HepG2 (cell line): ENCODE measurements at regions not wholly inside any gene's neighbourhood (a gene's known extent, or its start where the extent isn't known, plus 50 kb on each side); places are given as distances from the start of the nearest gene placed in this dataset.

ENCODE experiments used
- ATAC-seq: fragments of 200-7000 bp; cut with Tn5 transposase; 3 replicates; pipeline ENCODE4 v1.9.1; 2020; ENCODE audit warnings: mild to moderate bottlenecking, moderate library complexity
- BruUV-seq: library from RNA; stranded (reverse); fragments of 400-500 nt; replicated peaks from 2 replicates; lab custom pipeline; 2021; lab: Mats Ljungman, UMichigan
- CTCF ChIA-PET: fragments of 300-600 bp; formaldehyde crosslinking; extraction: SDS; loops from one replicate; lab custom pipeline; 2021; ENCODE audit warnings: low total read pairs, inconsistent platforms, low intra/inter-chr PET ratio; lab: Yijun Ruan, JAX
- POLR2A ChIA-PET: fragments of 350-600 bp; sonication (Branson Sonifier 250); formaldehyde crosslinking; loops from one replicate; lab custom pipeline; 2020; ENCODE audit warnings: antibody characterized with exemption, inconsistent platforms; lab: Yijun Ruan, JAX
- DNase-seq: peaks from one replicate; pipeline ENCODE4 v3.0.0-alpha.2; 2015; ENCODE audit warnings: low spot score
- FAIRE-seq: peaks from 3 replicates; lab custom pipeline; 2011; peaks lifted over from hg19 to GRCh38; lab: Jason Lieb, UNC
- H2AFZ ChIP-seq: one replicate; pipeline ENCODE4 v1.6.1; 2011; ENCODE audit warnings: low read length, inconsistent platforms
- H3K27ac ChIP-seq: fragments of 300-600 bp; 3 replicates; pipeline ENCODE4 v1.8.0; 2011; ENCODE audit warnings: mixed run types, mild to moderate bottlenecking, mixed read lengths, low read length, inconsistent platforms; ENCODE audit not compliant: insufficient read depth; ENCODE audit errors: extremely low read length
- H3K27me3 ChIP-seq, 2 experiments: fragments of 200-600 bp in 1 of 2; 2 replicates in 1 of 2; 3 replicates in 1 of 2; pipeline versions ENCODE4 v1.6.0 to v1.8.0; 2011; ENCODE audit warnings: low read length in 2 of 2, mild to moderate bottlenecking in 2 of 2, moderate library complexity in 2 of 2, inconsistent platforms in 1 of 2; ENCODE audit not compliant: insufficient read depth in 2 of 2, control insufficient read depth in 1 of 2
- H3K36me3 ChIP-seq, 2 experiments: fragments of 200-600 bp in 1 of 2; replicated peaks in 1 of 2; 2 replicates in 1 of 2; 3 replicates in 1 of 2; pipeline versions ENCODE4 v1.5.1 to v1.8.0; 2011; ENCODE audit warnings: low read length in 2 of 2, inconsistent platforms in 1 of 2; ENCODE audit not compliant: insufficient read depth in 2 of 2, control insufficient read depth in 1 of 2
- H3K4me1 ChIP-seq: 2 replicates; pipeline ENCODE4 v1.5.1; 2012; ENCODE audit warnings: low read length, inconsistent platforms; ENCODE audit not compliant: insufficient read depth
- H3K4me2 ChIP-seq: 2 replicates; pipeline ENCODE4 v1.6.0; 2011; ENCODE audit warnings: low read depth, low read length, inconsistent platforms
- H3K4me3 ChIP-seq, 3 experiments: fragments of 200-600 bp in 1 of 3; sonication (generic), shearing (Covaris generic) in 1 of 3; replicated peaks in 1 of 3; 2 replicates each; pipeline ENCODE4 v1.5.1; 2011 to 2016; ENCODE audit warnings: low read length in 3 of 3, inconsistent platforms in 2 of 3, low read depth in 2 of 3, mild to moderate bottlenecking in 2 of 3, control low read depth in 1 of 3, mixed read lengths in 1 of 3; ENCODE audit not compliant: insufficient read depth in 1 of 3
- H3K79me2 ChIP-seq: one replicate; pipeline ENCODE4 v1.6.1; 2011; ENCODE audit warnings: low read length, inconsistent platforms; ENCODE audit not compliant: insufficient read depth
- H3K9ac ChIP-seq: 2 replicates; pipeline ENCODE4 v1.6.0; 2011; ENCODE audit warnings: mild to moderate bottlenecking, low read depth, low read length, inconsistent platforms; ENCODE audit not compliant: insufficient read depth
- H3K9me3 ChIP-seq: 2 replicates; pipeline ENCODE4 v1.5.1; 2012; ENCODE audit warnings: mild to moderate bottlenecking, low read length
- H4K20me1 ChIP-seq: 2 replicates; pipeline ENCODE4 v1.6.0; 2011; ENCODE audit warnings: inconsistent platforms, mild to moderate bottlenecking, low read length, moderate library complexity; ENCODE audit not compliant: insufficient read depth
- ARHGAP35 ChIP-seq: sonication (generic); formaldehyde crosslinking; IDR thresholded peaks from 2 replicates; pipeline ENCODE4 v1.9.0; 2022; ENCODE audit warnings: mild to moderate bottlenecking, inconsistent platforms, moderate library complexity, missing genetic modification reagents, borderline replicate concordance
- HNRNPL ChIP-seq: fragments of 200-400 bp; formaldehyde crosslinking; IDR thresholded peaks from 2 replicates; pipeline ENCODE4 v1.6.1; 2017; ENCODE audit warnings: mild to moderate bottlenecking, low read depth, low read length
- LBX2 ChIP-seq: sonication (generic); formaldehyde crosslinking; IDR thresholded peaks from 2 replicates; pipeline ENCODE4 v1.5.0; 2020; ENCODE audit warnings: missing genetic modification reagents, mild to moderate bottlenecking, borderline replicate concordance
- MLLT10 ChIP-seq: sonication (generic); formaldehyde crosslinking; IDR thresholded peaks from 2 replicates; pipeline ENCODE4 v1.4.0; 2020; ENCODE audit warnings: missing genetic modification reagents
- ZNF20 ChIP-seq: sonication (generic); formaldehyde crosslinking; IDR thresholded peaks from 2 replicates; pipeline ENCODE4 v1.4.0; 2020; ENCODE audit warnings: mild to moderate bottlenecking, moderate library complexity, missing genetic modification reagents
- ZNF615 ChIP-seq: sonication (generic); formaldehyde crosslinking; IDR thresholded peaks from 2 replicates; pipeline ENCODE4 v1.5.0; 2020; ENCODE audit warnings: mild to moderate bottlenecking, missing genetic modification reagents, borderline replicate concordance
- ZNF800 ChIP-seq: sonication (generic); formaldehyde crosslinking; IDR thresholded peaks from 2 replicates; pipeline ENCODE4 v1.4.0; 2020; ENCODE audit warnings: missing genetic modification reagents
- WGBS: methylation state at CpG from one replicate; pipeline ENCODE4 v1.1.6; 2017; ENCODE audit warnings: low lambda C conversion rate; 5-methylcytosine and 5-hydroxymethylcytosine counted together
- in situ Hi-C: cut with HindIII; loops from 2 replicates; pipeline ENCODE4 v1.10.0; 2017; ENCODE audit warnings: low pct_unique_long_range_greater_than_20kb; ENCODE audit not compliant: extremely low pct_ligation_motif_present
- intact Hi-C: fragments of 100-400 bp; cut with micrococcal nuclease; formaldehyde crosslinking; loops from one replicate; pipeline ENCODE4 v1.10.0; 2022; ENCODE audit not compliant: unreplicated experiment

DNA sequence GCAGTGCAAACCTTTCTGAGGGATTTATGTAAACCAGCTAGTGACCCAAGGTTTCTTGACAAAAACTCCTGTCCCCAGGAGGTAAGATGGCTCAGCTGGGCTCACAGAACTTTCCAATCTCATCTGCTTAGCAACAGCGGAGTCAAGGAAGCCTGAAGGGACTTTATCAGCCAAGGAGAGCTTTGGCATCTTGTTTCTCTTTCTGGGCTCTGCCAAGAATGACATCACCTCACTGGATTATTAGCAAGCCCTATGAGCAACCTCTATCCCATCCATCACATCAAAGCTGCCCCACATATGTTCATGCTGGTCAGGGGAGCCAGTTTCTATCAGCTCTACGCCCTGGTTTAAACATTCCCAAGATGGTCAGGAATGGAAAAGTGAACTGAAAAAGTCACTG lies 461.3 kb downstream of the ENC1 start:
- Histone ChIP-seq H4K20me1 (no peaks in the 10 kb centered on the region), H3K27ac (no peak overlapping the region), H3K9ac (no peak overlapping the region), H2AFZ (no peak overlapping the region), H3K36me3 (no peaks in the 10 kb centered on the region), H3K4me2 (no peak overlapping the region), H3K79me2 (no peaks in the 10 kb centered on the region), H3K4me1 (peaks cover 3% of the 10 kb centered on the region), H3K9me3 (no peaks in the 10 kb centered on the region), H3K4me3 (no peak overlapping the region), H3K27me3 (peaks cover 0 to 5% of the 10 kb centered on the region in 2 experiments; a peak in 2 of 5 replicates)
- 51% methylated on average over 2 of the region's 2 CpGs for WGBS
- FAIRE-seq (no peak), ATAC-seq (no peak), DNase-seq (no peak)
- BruUV-seq, result no TSS peak
- in situ Hi-C loops (no loop called here), intact Hi-C loops (no loop called here)
- POLR2A ChIA-PET, result no interaction called here
- TF ChIP-seq MLLT10 (CRISPR knock-in tag) (no peak), ARHGAP35 (no peak), HNRNPL (no peak), ZNF20 (CRISPR knock-in tag) (no peak), ZNF615 (CRISPR knock-in tag) (no peak), LBX2 (CRISPR knock-in tag) (no peak), ZNF800 (CRISPR knock-in tag) (no peak)
- CTCF ChIA-PET, result no interaction called here
